ENCODE measurements at regions not wholly inside any gene's neighbourhood (a gene's known extent, or its start where the extent isn't known, plus 50 kb on each side); places are given as distances from the start of the nearest gene placed in this dataset.

DNA sequence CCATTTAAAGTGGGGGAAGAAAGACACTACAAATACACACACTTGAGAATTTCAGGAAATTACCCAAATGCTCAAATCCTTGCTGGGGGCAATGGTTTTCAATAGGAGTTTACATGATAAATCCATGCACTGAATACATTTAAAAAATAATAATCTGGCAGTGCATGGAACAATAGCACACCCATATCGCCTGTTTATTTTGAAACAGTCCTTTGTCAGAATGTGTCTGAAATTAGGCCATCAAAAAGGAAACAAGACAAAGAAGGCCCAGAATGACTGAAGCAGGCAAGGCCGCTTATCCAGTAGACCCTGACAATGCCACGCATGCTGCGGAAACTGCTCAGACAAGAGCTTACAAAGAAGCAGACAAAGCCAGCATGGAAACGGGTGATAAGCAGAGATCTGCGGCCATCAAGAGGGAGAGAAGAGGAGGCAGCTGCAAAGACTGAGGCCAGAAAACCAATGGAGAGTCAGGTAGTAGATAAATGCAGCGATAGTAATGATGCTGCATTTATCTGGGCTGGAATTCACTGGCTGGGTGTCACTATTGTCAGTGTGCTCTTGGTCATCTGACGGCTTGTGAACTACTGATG lies 211.9 kb upstream of the CNR1 start:
- no peak for DNase-seq

DNA sequence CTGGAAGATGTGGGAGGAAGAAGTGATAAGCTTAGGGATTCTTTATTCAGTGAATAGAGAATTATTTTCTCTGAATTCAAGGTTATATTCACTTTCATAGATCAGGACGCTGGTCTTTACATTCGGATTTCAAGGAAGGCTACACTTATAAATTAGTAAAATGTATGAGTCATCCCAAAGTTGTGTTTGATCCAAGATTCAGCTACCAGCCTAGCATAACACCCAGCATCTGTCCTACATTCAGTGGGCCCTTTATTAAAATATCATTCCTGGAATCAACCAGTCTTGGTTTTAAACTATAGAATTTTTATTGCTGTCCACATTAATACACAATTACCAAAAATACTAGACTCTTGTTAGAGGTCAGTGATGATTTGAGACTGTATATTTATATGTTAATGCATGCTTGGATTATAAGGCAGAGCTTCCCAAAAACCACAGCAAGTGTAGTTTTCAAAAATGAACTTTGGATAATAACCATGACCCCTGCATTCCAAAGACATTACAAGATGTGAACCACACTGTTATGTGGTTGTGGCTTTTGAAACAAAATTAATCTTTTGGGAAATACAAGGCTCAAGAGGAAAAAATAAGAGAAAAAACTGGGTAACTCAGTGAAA lies 210.7 kb upstream of the CNR1 start:
- no peak for DNase-seq

DNA sequence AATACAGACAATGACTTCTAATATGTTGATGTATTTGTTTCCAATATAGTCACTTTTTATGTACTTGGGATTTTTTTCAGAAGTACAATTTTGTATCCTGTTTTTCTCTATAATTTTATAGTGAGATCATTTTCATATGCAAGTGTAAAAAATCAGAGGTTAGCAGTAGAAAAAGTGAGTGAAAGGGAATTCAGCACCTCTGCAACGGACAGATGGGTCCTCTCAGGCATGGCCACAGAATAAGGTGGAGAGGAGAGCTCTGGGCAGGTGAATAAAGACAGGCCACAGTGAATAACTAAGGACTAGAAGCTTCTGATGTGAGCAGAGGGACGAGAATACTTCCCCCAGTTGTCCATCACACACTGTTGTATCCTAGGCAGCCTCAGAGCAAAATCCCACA lies 210.1 kb upstream of the CNR1 start:
- DNase-seq: no peak

DNA sequence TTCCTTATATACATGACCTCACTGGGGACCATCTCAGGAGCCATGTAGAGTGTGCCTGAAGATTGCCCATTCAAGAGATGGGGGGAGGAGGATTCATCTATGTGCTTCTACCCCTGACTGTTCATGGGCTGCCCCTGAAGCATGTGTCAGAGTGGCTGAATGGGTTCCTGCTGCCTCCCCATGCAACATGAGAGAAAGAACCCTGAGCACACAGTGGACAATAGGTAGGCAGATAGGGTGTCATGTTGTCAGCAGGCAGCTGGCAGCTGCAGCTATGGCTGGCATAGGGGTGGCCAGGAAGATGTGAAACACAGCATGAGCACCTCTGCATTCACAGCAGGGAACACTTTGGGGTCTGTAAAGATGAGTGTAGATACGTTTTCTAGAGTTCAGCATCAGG lies 208.4 kb upstream of the CNR1 start:
- DNase-seq: no peak

DNA sequence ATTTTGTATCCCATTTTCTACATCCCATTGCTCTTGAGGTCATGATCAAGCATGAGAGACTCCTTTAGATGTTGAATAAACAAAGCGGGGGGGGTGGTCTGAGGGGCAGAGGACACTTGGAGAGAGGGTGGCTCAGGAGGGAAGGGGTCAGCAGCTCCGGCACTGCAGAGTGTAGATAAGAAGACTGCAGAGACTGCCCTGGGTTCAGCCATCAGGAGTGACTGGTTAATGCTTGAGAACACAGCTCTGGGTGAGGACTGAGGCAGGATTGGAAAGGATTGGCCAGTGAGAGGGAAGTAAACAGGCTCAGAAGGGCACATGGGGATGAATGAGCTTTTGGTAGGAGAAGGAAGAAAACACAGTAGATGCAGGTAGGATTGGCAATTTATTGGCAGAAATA lies 205.3 kb upstream of the CNR1 start:
- DNase-seq: no peak

DNA sequence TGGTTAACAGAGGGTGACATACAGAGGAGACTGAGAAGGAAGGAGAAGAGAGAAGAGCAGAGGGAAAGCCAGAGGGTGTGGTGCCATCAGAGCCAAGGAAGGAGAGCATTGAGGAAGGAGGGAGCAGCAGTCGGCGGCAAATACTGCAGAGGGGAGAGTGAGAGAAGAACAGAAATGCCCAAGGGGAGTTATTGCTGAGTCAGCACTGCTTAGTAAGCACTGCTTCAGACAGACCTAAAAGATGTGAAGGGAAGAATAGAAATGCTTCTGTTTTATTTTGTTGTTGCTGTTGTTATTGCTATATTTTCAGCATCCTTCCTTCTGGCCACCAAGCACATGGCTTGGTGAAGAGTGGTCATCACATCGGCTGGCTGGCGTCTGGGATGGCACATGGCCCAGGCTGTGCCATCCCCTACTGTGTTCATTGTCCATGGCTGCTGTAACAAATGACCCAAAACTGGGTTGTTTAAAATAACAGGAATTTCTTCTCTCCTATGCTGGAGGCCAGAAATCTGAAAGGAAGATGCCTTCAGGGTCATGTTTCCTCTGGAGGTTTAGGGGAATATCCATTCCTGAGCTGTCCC lies 204.1 kb upstream of the CNR1 start:
- no peak for DNase-seq

DNA sequence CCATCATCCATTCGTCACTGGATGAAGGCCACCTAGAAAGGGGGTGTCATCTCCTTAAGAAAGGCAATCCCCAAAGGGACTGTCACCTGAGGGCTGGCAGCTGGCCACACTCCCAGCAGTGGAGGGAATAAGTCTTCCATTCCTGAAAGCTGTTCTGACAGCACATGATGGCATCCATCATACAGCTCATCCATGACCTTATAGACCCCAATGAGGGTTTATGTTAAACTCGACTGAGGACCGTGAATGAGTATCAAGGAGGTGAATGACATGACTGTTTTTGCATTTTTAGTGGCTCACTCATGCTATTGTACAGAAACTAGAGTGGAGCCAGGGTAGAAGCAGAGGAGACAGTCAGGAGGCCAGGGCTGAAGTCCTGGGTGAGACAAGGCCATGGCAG lies 203.1 kb upstream of the CNR1 start:
- no peak for DNase-seq

DNA sequence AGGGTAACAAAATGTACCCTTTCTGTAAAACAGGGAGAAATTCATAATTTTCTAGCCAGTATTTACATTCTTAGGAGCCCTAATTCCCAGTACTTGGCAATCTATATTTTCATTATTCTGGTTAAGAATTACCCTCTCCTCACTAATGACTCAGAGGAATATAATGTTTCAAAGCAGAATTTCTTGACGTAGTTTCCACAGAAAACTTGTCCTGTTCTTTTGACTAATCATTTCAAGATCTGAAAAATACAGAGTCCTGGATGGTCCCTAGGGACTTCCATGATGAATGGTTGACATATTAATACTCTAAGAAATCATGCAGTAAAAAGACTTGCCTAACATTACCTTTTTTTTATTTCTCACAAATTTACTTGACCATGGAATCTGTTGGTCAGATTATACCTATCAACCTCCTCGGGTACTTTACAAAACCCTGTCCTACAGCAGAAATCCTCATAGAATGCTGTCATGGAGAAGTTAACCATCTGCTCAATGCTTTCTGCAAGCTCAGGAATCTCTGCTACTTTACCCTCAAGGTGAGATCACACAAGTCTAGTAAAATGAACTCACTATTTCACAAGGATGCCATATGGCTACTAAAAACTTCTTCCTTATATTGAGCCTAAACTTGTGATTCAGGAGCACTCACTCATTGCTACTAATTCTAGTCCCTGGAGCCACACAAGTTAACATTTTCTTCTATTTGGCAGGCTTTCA lies 202.1 kb upstream of the CNR1 start:
- DNase-seq: no peak

DNA sequence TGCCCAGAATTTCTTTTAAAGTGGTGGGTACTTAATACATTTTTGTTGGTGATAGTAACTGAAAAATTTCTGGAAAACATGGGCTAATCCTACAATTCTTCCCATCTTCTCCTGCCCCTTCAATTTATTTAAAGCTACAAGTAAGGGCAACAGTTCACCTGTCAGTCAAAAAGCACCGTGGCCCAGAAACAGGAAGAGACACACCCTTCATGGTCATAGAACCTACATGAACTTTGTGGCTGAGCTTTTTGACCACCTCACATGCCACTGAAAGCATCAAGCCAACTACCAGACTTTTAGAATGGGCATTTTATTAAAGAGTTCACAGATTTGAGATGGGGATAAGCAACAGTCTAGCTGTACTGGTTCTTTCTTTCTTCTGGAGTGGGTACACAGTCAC lies 201.1 kb upstream of the CNR1 start:
- DNase-seq: no peak

DNA sequence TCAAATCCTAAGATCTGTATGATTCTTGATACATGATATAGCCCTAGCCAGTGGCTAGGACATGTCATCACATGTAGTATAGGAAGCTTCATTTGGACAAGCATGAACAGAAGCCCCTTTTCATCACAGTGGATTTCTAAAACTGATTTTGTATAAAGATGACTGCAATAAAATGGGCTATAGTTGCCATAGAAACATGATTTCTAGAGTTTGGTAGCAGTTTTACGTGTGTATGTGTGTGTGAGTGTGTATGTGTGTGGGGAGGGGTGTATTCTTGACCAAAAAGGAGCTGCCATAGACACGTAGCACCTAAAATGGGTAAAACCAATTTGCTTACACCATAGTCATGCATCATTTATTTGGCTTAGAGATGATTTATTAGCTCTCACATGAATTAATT lies 200.5 kb upstream of the CNR1 start:
- DNase-seq: no peak

DNA sequence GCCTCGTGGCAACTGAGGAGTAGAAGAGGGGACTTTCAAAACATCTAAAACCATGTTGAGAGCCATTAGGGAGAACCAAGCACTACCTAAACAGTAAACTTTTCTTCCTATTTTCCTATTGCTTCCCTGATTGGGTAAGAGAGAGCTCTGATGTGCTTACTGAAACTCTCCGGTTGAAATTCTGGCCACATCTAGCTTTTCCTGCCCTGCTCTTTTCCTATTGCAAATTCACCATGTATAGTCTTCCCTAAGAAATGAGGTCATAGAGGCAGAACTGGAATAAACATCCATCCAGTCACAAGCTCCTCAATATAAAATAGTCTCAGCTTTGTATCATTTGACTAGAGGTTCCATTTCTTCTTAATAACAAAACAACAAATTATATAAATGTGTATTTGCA lies 199.5 kb upstream of the CNR1 start:
- no peak for DNase-seq

DNA sequence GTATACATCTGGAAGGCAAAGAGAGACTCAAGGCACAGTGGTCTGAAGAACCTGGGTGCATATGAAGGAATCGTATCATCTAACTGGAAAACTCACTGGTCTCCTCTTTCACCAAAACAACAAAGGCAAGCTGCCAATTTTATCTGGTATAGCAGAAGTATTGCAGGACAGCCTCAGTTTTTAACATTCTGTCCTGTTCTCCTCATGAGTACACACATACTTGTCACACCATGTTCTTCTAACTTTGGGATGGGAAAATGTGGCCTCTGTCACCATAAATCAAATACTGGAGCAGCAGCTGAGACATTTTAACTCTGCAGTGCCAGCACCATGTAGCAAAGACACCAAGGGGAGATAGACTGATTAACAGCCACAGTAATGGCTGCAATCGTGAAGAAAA lies 199.1 kb upstream of the CNR1 start:
- no peak for DNase-seq

DNA sequence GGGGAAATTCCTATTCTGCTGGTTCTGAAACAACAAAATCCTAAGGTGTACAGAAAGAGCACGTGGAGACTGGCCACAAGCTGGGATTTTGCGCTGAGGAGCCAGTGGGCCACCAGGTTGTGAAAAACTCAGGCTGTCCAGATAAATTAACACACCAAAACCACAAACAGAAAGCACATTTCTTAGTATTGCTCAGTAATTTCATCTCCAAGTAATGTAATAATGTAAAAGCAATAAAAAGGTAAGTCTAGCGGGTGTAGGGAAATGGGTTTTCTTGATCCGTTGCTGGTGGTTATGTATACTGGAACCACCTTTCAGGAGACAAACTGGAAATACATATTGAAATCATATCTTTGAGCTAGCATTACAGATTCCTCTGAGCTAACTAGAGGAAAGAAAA lies 195.6 kb upstream of the CNR1 start:
- no peak for DNase-seq

DNA sequence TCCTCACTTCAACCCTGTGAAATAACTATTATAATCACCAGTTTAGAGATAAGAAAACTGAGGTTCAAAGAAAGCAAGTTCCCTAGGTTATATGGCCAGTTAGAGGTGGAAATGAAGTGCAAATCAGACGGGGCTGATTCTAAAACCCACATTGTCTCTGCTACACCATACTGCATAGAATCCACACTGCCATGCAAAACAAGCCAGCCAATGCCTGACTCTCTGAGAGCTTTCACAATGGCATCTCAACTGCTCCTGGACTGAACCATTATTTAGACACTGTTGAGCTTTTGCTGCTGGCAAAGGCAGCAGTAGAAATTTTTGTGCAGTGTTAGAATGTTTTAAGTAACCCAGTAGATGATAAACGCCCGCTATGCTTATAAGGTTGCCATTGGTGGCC lies 195.2 kb upstream of the CNR1 start:
- DNase-seq: no peak

DNA sequence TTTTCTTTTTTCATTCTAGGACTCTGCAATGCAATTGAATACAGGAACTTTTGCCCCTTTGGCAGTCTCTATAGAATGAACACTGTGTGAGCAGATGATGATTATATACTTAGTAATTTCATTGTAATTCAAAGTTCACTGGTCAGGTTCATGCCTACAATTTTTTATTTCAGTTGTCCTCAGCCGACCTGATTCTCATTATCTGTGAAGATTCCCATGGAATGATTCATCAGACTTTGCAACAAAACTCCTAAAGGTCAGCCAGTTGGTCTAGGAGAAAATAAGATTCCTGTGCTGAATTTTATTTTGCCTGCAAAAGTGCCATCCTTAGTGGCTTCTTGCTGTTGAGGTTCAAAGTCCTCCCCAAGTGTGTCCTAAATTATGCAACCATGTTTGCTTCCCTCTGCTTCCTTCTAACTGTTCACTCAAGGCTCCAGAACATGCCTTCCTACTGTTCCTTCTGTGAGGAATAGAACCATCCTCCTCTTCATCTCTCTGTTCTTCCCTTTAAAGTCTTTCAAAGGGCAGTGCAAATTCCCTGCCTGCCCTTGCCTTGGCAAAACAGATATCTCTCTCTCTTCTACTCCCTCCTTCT lies 194.2 kb upstream of the CNR1 start:
- DNase-seq: no peak

DNA sequence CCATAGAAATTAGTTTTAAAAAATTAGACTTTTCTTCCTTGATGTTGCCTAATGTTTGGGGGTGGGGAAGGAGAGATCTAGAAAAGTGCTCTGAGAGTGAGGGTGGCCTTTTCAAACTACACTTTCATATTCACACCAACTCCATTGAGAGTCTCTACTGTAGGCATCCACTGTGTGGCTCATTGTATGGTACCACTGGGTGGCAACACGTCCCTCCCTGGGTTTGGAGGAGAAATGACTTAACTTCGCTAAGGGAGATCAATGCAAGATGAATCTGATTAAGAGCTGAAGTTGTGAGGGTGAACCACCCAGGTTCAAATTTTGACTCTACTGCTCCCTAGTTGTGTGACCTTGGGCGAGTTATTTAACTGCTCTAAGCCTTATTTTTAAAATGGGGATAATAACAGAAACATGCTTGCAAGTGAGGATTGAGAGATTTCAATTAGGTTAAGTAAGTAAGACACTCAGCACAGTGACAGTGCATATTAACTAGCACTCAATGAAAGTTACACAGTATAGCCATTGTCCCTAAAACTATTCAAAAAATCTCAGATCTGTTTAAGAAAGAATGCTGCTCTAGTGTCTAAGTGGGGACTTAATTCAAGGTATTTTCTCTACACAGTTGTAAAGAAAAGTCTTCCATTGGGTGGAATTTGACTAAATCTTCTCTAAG lies 193.5 kb upstream of the CNR1 start:
- no peak for DNase-seq

DNA sequence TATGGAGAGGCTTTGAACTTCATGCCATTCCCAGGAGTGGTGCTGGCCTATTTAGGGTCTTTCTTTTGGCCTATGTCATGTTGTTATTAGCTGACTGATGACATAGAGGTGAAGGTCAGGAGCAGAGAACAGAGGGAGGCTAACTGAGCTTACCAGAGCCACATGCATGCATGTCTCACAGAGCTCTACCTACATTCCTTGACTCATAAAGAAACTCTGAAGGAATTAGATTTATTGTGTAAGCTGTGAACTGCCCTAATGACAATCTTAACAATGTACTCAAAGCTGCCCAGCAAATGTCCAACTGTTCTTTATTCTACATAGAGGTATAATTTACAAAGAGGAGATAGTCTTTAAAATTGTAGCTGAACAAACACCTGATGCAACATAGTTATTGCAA lies 192.7 kb upstream of the CNR1 start:
- DNase-seq: no peak

DNA sequence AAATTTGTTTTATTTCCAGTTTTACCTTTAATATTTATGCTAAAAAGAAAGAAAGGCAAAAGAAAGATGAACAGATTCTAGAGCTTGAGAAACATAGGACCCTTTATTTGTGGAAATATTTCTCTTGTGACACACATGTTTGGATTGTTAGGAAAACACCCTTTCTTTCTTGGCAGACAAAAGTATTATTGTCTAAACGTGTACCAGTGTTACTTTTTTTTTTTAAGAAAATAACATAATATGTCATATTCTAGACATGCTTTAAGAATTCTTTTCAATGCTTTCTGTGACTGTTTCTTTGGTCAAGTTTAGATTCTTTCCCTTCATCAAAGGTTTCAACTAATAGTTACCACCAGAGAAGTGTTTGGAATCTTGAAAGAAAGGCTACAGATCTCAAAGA lies 183.4 kb upstream of the CNR1 start:
- DNase-seq: no peak

DNA sequence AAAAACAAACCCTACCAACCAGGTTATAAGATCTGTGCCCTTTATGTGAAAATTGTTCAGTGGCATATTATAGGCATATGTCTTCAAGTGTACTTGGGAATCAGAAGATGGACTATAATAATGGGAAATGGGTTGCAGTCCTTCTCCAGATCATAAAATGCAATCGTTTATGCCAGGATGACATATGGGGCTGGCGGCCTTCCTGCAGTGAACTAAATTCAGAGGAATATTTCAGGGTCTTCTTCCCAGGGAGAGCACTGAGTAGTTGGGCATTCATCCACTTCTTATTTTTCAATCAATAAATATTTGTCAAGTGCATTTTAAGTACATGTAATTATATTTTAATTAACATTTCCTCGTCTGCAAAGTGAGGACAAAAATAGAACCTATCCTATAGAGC lies 176.2 kb upstream of the CNR1 start:
- no peak for DNase-seq

DNA sequence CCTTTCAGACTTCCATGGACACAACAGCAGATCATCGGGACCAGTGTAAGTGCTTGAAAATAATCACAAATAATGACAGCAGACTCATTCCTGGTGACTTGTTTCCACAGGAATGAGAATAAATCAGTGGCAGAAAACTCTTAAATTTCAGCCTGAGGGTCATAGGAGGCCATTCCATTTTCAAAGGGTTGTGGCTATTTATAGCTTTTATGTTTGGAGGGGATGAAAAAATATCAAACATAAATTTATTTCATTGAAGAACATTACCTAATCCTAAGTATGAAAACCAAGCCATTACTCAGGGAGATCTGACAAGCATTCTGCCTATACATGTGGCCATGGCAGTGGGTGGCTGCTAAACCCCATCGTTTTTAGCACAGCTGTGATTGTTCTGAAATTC lies 173.6 kb upstream of the CNR1 start:
- DNase-seq: no peak

DNA sequence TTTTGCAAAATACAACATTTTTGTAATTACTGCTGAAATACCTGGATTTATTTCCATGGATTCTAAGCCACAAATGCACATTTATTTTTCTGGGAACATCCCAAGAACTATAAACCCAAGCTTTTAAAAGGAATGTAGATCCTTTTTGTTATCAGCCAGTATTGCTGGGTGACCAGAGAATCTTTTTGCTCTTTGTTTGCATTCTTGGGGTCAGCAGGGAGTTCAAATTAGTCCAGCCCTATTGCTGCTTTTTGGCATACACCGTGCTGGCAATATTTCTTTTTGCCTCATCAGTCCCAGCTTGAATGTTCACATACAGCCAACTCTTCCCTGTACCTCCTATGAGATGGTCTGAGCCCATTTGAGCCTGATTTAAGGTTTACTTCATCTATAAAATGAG lies 155.2 kb upstream of the CNR1 start:
- no peak for DNase-seq

DNA sequence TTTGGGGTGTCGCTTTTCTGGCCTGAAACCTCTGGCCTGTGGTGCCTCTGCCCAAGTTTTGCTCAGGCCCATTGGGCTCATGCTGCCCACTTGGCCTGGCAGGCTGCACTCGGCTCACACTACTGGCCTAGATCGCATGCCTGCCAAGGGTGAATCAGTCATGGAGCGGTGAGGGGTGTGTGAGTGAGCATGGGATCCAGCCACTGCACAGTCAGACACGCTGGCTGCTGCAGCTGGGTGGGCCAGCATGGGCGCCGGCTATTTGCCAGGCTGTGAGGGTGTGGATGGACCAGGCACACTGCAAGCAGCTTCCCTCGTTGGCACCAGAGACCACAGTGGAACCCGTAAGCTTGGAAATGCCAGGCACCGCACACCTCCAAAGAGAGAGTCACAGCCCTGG lies 145.4 kb upstream of the CNR1 start:
- no peak for DNase-seq

DNA sequence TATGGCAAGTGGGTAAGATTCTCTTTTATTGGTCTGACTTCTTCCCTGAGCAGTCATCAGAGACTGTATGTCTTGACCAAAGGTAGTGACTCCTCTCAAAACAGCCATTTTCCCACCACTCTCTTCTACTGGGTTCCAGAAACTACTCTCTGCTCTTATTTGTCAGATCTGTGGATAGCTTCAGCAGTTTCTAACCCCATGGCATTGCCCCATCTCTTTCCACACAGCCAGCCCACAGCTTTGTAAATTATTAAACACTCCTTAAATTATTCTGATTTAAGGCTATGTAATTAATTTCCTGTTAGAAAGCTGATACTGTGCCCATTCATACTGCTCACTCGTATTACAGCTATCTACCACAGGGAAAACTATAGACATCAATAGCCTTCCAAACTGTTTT lies 138.4 kb upstream of the CNR1 start:
- no peak for DNase-seq
